H1 (cell line): ENCODE measurements at regions not wholly inside any gene's neighbourhood (a gene's known extent, or its start where the extent isn't known, plus 50 kb on each side); places are given as distances from the start of the nearest gene placed in this dataset.

Experiments
- GTF2F1 ChIP-seq: IDR thresholded peaks from 2 replicates; pipeline ENCODE4 v1.6.1; 2012; ENCODE audit warnings: low read depth, low read length, improper control_type of control experiment, borderline replicate concordance
- RXRA ChIP-seq: IDR thresholded peaks from 2 replicates; pipeline ENCODE4 v1.6.1; 2011; ENCODE audit warnings: low read depth, mild to moderate bottlenecking, low read length, moderate library complexity; ENCODE audit not compliant: insufficient read depth

DNA sequence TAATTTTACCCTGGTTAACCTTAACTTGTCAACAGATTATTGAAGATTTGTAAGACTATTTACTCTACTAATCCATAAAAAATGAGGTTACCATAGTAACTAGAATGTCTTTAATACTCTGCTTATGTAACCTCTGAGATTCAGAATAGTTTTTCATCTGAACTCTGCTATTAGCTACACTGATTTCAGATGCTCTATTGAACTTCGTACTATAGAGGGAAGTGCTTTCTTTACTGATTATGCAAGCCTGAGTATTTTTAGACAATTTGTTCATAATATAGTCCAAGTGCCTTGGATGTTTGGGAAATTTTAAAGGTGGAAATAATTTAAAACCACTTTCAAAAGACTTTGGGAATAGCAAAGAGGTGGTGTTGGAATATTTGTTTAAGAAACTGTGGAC lies 107.9 kb upstream of the GBE1 start (continued):
- TF ChIP-seq RXRA, result no peak
- no peak for TF ChIP-seq GTF2F1
